ENCODE measurements at regions not wholly inside any gene's neighbourhood (a gene's known extent, or its start where the extent isn't known, plus 50 kb on each side); places are given as distances from the start of the nearest gene placed in this dataset.

DNA sequence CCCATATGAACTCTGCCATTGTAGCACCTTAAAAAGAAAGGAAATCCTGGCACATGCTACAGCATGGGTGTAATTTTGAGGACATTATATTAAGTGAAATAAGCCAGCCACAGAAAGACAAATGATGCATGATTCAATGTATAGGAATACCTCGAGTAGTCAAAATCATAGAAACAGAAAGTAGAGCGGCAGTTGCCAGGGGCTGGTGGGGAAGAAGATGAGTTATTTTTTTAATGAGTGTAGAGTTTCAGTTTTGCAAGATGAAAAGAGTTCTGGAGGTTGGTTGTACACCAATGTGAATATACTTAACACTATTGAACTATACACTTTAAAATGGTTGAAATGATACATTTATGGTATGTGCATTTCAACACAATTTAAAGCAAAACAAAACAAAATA is 133.0 kb downstream of the ZDHHC21 start:
- TF ChIP-seq, protein P1, sequence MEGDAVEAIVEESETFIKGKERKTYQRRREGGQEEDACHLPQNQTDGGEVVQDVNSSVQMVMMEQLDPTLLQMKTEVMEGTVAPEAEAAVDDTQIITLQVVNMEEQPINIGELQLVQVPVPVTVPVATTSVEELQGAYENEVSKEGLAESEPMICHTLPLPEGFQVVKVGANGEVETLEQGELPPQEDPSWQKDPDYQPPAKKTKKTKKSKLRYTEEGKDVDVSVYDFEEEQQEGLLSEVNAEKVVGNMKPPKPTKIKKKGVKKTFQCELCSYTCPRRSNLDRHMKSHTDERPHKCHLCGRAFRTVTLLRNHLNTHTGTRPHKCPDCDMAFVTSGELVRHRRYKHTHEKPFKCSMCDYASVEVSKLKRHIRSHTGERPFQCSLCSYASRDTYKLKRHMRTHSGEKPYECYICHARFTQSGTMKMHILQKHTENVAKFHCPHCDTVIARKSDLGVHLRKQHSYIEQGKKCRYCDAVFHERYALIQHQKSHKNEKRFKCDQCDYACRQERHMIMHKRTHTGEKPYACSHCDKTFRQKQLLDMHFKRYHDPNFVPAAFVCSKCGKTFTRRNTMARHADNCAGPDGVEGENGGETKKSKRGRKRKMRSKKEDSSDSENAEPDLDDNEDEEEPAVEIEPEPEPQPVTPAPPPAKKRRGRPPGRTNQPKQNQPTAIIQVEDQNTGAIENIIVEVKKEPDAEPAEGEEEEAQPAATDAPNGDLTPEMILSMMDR (IDR thresholded peaks at IDR 0.05) = no peak
- no peak for TF ChIP-seq POLR2A (IDR thresholded peaks at IDR 0.05)
- 79% methylated on average over 2 of the region's 2 CpGs for WGBS, 2 donors
- no peak for DNase-seq (ENCODE audit: low spot score in 2 of 2)

DNA sequence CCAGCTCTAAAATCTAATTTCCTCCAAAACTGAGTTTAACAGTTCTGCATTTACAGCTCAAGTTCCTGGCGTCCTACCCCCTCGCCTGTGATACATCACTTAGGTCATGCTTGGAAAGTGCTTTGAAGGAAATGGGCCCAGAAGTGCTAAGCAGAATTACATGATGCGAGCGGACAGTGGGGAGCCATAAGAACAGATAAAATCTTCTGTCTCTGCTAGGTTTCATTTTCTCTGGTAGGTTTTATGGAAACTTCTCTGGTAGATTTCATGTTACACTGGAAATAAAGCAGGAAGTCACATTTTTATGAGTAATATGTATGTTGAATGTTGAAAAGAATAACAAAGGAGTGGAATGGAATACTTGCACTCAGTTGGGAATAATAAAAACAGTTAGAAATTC is 138.3 kb downstream of the ZDHHC21 start:
- H3K4me3 ChIP-seq (ENCODE audit: low read depth, poor library complexity, severe bottlenecking) = no peak overlapping the region
- TF ChIP-seq, protein P1 (IDR thresholded peaks at IDR 0.05) = no peak
- no peak for TF ChIP-seq POLR2A (IDR thresholded peaks at IDR 0.05)
- intact Hi-C loops (cut with DNase I; ENCODE audit: low total_unique reads) = no loop called here
- DNase-seq (ENCODE audit: low spot score in 2 of 2) = no peak
- 62 to 71% methylated on average over 4 of the region's 4 CpGs for WGBS, 2 donors

More for the DNA sequence above, 133.0 kb downstream of the ZDHHC21 start:
- intact Hi-C loops (cut with DNase I; ENCODE audit: low total_unique reads) = no loop called here
- H3K4me3 ChIP-seq (ENCODE audit: low read depth, poor library complexity, severe bottlenecking) = no peak overlapping the region

DNA sequence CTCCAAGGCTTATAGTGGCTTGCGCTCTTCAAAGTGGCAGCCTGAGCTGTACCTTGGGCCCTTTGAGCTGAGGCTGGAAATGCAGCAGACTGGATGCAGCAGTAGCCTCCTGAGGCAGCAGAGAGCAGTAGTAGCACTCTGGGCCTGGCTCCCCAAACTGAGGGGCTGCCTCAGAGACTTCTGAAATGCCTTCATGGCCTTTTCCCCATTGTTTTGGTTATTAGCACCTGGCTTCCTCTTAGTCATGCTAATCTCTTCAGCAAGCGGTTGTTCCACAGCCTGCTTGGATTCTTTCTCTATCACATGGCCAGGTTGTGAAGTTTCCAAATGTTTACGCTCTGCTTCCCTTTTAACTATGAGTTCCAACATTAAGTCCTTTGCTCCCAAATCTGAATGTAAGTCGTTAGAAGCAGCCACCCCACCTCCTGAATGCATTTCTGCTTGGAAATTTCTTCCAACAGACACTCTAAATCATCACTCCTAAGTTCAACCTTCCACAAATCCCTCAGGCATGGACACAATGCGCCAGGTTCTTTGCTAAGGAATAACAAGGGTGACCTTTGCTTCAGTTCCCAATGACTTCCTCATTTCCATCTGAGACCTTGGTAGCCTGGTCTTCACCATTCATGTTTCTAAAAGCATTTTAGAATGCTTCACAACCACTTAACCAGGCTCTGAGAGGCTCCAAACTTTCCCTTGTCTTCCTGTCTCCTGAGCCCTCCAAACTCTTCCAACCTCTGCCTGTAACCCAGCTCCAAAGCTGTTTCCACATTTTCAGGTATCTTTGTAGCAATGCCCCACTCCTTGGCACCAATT is 145.8 kb downstream of the ZDHHC21 start:
- DNase-seq (ENCODE audit: low spot score in 2 of 2) = no peak
- intact Hi-C loops (cut with DNase I; ENCODE audit: low total_unique reads) = no loop called here
- 73 to 81% methylated on average over 5 of the region's 5 CpGs for WGBS, 2 donors
- H3K4me3 ChIP-seq (ENCODE audit: low read depth, poor library complexity, severe bottlenecking) = no peak overlapping the region
- TF ChIP-seq, protein P1 (IDR thresholded peaks at IDR 0.05) = no peak
- no peak for TF ChIP-seq POLR2A (IDR thresholded peaks at IDR 0.05)

DNA sequence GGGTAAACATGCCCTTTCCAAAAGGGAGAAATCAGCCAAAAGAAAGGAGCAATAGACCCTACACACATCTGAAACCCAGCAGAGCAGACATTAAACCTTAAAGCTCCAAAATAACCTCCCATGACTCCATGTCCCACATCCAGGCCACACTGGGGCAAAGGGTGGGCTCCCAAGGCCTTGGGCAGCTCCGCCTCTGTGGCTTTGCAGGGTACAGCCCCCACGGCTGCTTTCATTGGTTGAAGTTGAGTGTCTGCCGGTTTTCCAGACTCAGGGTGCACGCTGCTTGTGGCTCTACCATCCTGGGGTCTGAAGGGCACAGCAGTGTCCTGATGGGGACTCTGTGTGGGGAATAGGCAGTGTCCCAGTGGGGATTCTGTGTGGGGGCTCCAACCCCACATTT is 146.5 kb downstream of the ZDHHC21 start:
- DNase-seq (ENCODE audit: low spot score in 2 of 2) = no peak
- WGBS, 2 donors = 92 to 95% methylated on average over 4 of the region's 4 CpGs
- no peak overlapping the region for H3K4me3 ChIP-seq (ENCODE audit: low read depth, poor library complexity, severe bottlenecking)
- intact Hi-C loops (cut with DNase I; ENCODE audit: low total_unique reads) = no loop called here
- TF ChIP-seq, protein P1 (IDR thresholded peaks at IDR 0.05) = no peak
- TF ChIP-seq POLR2A (IDR thresholded peaks at IDR 0.05) = no peak

DNA sequence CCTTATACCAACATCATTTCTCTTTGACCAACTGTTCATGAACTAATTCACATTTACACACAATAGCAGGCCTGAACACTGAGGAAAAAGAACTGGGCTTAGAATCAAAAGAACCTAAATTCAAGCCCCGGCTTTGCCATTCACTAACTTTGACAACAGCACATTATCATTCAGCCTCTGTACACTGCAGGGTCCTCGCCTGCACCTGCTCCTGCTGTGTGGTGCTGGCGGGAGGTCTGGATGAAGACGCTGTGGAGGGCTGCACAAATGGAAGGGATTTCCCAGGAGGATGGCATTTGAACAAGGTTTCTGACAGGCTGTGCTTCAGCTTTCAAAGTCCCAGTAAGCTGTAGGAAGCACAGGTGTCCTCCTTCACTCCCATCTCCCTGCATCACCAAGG is 151.2 kb downstream of the ZDHHC21 start:
- DNase-seq (ENCODE audit: low spot score in 2 of 2) = no peak
- intact Hi-C loops (cut with DNase I; ENCODE audit: low total_unique reads) = no loop called here
- WGBS, 2 donors = 81 to 83% methylated on average over 4 of the region's 4 CpGs
- H3K4me3 ChIP-seq (ENCODE audit: low read depth, poor library complexity, severe bottlenecking) = no peak overlapping the region
- TF ChIP-seq, protein P1 (IDR thresholded peaks at IDR 0.05) = no peak
- TF ChIP-seq POLR2A (IDR thresholded peaks at IDR 0.05) = no peak

DNA sequence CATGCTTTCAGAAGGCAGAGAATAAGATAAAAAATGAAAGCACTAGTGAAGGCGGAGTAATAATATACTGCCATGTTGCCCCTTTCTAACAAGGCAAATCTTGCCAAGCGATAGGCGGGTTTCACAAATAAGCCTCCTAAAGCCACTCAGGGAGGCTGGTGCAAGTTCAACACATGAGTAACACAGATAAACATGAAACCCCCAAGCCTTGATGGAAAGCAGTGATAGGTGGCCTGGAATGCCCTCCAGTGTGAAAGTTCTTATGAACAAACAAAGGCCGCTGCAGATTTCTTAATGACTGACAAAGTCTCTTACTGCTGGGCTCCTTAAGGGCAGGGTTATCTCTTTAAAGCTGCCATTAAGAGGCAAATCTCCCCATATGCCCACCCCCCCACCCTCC is 154.7 kb downstream of the ZDHHC21 start:
- intact Hi-C loops (cut with DNase I; ENCODE audit: low total_unique reads) = no loop called here
- H3K4me3 ChIP-seq (ENCODE audit: low read depth, poor library complexity, severe bottlenecking) = no peak overlapping the region
- 92 to 98% methylated on average over 4 of the region's 4 CpGs for WGBS, 2 donors
- TF ChIP-seq POLR2A (IDR thresholded peaks at IDR 0.05) = no peak
- TF ChIP-seq, protein P1 (IDR thresholded peaks at IDR 0.05) = no peak
- DNase-seq (ENCODE audit: low spot score in 2 of 2) = no peak

Measured in lower leg skin (tissue), 4 donors.